OCI-LY7 (cell line): ENCODE measurements at regions not wholly inside any gene's neighbourhood (a gene's known extent, or its start where the extent isn't known, plus 50 kb on each side); places are given as distances from the start of the nearest gene placed in this dataset.

Experiments used
- EZH2phosphoT487 ChIP-seq: fragments of 200-600 bp; sonication (generic); IDR thresholded peaks from 2 replicates; pipeline ENCODE4 v1.6.1; 2018; ENCODE audit warnings: low read depth, borderline replicate concordance, mild to moderate bottlenecking, mixed run types, antibody characterized with exemption, low read length, moderate library complexity, mixed read lengths
- TF ChIP-seq, protein P1 (sequence below): fragments of 200-600 bp; sonication (generic); conservative IDR thresholded peaks from 2 replicates; pipeline ENCODE4 v1.5.1; 2014; ENCODE audit warnings: mild to moderate bottlenecking, antibody characterized with exemption, low read length, moderate library complexity, mixed read lengths

DNA sequence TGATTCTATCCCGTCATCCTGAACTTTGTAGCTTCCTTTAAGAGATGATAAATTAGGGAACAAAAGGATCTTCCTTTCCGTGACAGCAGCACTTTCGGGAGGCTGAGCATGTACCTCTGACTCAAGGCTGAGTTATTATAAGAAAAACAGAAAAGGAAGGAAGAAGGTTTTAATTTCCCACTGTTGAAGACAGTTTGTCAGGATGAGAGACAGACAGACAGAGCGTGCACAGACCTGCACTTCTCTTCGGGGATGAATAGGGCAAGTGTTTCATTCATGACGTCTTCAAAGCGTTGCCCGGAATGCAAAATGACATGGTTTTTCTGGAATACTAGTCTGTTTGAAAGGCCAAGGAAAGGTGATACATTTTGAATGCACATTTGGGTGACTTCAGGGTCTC is 405.3 kb upstream of the FAT1 start:
- TF ChIP-seq, protein P1, sequence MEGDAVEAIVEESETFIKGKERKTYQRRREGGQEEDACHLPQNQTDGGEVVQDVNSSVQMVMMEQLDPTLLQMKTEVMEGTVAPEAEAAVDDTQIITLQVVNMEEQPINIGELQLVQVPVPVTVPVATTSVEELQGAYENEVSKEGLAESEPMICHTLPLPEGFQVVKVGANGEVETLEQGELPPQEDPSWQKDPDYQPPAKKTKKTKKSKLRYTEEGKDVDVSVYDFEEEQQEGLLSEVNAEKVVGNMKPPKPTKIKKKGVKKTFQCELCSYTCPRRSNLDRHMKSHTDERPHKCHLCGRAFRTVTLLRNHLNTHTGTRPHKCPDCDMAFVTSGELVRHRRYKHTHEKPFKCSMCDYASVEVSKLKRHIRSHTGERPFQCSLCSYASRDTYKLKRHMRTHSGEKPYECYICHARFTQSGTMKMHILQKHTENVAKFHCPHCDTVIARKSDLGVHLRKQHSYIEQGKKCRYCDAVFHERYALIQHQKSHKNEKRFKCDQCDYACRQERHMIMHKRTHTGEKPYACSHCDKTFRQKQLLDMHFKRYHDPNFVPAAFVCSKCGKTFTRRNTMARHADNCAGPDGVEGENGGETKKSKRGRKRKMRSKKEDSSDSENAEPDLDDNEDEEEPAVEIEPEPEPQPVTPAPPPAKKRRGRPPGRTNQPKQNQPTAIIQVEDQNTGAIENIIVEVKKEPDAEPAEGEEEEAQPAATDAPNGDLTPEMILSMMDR, result no peak
- no peak for TF ChIP-seq EZH2phosphoT487
